Stimulated activated CD8-positive, alpha-beta memory T cell treated with anti-CD3 and anti-CD28 coated beads, Interleukin-15, amount 100 ng/mL, for 4 hours (primary cell): ENCODE measurements at regions not wholly inside any gene's neighbourhood (a gene's known extent, or its start where the extent isn't known, plus 50 kb on each side); places are given as distances from the start of the nearest gene placed in this dataset.

ENCODE experiments used
- DNase-seq, 2 donors: peaks; one replicate each; pipeline ENCODE4 v3.0.0-alpha.2; 2020; ENCODE audit warnings: low read depth in 2 of 2

- DNase-seq, result no peak
Observed at GRCh38 chr4:19786616-19787015, 465.1 kb upstream of the SLIT2 start.

- DNase-seq, result no peak
Observed at GRCh38 chr4:19783667-19784223, 468.0 kb upstream of the SLIT2 start.

DNA sequence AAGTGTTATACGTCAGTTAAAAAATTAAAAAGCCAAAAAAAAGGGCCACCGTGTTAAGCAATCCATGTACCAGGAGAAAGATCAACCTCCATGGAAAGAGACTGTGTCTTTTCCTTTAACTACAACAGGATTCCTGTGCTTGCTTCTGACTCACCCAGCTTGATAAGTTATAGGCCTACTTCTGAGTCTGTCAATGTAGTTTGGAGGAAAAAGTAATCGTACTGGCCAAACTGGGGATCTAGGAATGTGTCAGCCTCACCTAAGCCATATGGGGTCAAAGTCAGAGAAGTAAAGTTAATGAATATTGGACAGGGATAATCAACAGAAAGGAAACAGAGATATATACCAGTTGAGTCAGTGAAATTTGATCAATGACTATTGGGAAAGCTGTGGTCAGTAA, 470.8 kb upstream of the SLIT2 start:
- DNase-seq, result no peak

DNA sequence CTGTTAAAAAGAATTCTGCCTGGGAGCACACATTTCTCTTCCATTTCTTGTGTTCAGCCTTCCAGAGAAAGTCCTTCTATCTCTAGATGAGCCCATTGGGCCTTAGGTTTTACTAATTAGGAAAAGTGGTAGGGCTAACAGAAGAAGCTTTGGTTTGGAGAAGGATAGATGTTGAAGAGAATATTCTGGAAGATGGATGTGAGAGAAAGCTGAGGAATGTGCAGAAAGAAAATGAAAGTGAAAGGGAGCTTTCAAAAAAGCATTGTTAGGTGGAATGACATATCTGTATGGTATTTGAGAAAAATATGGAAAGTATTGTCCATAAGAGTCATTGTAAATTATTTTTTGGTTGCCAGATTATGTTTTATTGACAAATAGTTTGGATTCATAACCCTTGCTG, 474.8 kb upstream of the SLIT2 start:
- DNase-seq, result no peak

DNA sequence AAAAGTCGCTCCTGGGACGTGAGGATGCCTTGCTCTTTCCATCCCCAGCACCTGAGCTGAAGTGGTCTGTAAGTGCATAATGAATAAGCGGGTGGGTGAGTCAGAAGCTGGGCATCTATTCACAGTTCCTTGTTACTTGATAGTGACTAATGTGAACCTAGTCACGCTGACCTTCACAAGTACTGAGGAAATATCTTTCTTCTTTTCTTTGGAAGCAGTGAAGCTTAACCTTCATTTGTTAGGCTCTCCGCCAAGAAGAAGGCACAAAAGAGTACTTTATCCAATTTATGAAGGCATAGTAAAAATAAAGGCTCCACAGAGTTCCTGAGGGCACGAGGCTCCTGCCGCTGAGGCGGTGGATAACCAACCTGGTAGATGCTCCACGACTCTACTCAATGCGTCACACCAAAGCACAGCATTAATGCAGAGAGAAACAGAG, 475.7 kb upstream of the SLIT2 start:
- DNase-seq, result no peak

GRCh38 chr4:19774690-19775256, 476.9 kb upstream of the SLIT2 start:
- DNase-seq, result no peak

GRCh38 chr4:19772581-19772980, 479.1 kb upstream of the SLIT2 start:
- DNase-seq, result no peak

- no peak for DNase-seq
Observed at GRCh38 chr4:19756661-19757060, 495.0 kb upstream of the SLIT2 start.

DNA sequence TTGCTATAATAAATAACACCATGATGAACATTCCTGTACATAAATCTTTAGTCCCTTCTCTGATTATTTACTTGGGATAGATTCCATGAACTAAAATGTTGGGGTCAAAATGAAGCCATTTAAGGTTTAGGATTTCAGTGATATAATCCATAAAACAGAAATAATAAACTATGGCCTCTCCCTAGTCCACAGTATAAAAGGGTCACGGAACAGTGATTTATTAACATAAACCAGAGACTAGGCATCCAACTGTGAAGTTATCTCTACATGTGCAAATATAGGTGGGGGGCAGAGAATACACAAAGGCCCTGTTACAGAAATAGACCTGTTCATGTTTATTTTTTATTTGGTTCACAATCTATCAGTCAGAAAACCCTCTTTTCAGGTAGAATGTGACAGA, 499.1 kb upstream of the SLIT2 start:
- no peak for DNase-seq

- no peak for DNase-seq
Observed at GRCh38 chr4:19748519-19749479, 502.9 kb upstream of the SLIT2 start.

DNA sequence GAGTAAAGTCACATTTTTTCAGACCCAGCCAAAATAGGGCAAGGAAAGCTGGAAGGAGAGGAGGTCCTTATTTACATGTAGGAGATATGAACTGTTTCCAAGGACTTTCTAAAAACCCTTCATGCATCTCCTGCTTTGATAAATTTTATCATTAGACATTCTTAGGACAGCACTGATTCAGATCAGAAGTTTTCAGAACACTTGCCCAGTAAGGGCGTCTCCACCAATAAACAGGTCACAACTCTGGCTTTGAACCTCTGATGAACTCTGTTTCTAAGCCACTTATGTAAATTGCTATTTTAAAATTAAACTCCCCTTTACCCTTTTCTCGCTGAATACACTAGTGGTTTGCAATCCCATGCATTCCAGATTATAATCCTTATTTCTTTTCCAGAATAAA, 505.3 kb upstream of the SLIT2 start:
- no peak for DNase-seq

- DNase-seq, result no peak
Observed at GRCh38 chr4:19743115-19743638, 508.5 kb upstream of the SLIT2 start.

- no peak for DNase-seq
Observed at GRCh38 chr4:19739101-19739651, 512.5 kb upstream of the SLIT2 start.

DNA sequence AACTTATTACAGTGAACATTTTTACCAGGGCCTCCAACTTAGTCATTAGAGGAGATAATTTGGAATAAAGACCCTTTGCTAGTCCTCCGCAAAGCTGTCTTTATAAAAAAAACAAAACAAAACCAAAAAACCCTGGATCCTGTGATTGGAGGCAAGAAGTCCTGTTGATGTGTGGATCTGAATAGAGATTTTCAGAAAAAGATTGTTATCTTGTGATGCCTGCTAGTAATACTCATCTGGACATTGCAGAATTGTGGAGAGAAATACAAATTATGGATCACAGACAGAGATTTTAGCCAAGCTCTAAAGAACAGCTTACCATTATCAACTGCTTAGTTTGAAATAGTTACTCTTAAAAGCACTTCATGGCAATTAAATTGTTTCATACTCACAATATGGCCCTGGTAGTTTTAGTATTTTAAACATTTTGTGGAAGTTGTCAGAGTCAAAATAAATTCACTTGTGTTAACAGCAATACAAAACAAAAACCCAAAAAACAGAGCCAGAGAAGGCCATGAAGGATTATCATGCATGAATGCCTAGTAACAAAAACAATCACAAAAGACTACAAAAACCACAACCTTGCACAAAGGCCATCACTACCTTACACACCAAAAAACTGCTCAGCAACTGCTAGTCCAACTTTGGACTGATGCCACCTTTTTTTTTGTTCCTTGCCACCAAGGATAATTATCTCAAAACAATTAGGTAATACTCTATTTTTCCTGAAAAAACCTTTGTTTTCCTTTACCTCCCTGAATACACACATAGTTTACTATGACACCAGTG, 514.5 kb upstream of the SLIT2 start:
- no peak for DNase-seq

- no peak for DNase-seq
Observed at GRCh38 chr4:19735012-19735411, 516.7 kb upstream of the SLIT2 start.

- DNase-seq, result no peak
Observed at GRCh38 chr4:19729886-19730651, 521.6 kb upstream of the SLIT2 start.

DNA sequence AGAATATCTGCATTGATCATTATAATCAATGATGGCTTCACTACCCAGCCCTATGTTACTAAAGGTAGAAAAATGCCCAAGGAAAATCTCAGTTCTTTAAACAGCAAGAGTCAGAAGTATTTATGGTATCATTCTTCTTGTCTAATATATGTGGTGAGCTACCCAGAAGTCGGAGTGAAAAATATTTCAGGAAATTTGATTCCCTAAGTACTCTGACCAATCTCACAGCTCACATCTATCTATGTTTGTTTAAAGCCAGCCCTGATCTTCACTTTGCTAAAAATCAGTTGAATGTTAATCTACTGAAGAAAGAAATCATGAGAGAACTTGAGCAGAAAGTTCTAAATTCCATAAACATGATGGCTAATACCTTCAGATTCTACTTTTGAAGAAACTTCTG, 522.9 kb upstream of the SLIT2 start:
- DNase-seq, result no peak

GRCh38 chr4:19727141-19727540, 524.6 kb upstream of the SLIT2 start:
- no peak for DNase-seq

GRCh38 chr4:19725130-19725529, 526.6 kb upstream of the SLIT2 start:
- DNase-seq, result no peak

GRCh38 chr4:19722404-19722803, 529.3 kb upstream of the SLIT2 start:
- DNase-seq, result no peak

DNA sequence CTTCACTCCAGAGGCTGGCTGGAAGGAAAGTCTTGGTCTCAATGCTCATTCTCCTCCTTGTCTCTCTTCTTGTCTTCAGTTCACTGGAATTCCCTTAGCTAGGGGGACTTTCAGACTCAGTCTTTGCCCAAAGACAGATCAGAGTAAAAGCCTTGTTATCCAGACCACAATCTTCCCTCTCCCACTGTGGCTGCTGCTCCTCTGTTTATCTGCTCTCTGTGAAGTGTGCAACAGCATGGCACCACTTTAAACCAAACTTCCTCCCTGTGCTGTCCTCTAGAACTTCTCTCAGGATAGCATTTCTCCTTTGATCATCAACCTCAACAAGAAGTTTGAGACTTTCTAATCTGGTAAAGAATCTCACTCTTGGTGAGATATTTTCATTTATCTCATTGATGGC, 530.1 kb upstream of the SLIT2 start:
- no peak for DNase-seq
